ENCODE measurements at regions not wholly inside any gene's neighbourhood (a gene's known extent, or its start where the extent isn't known, plus 50 kb on each side); places are given as distances from the start of the nearest gene placed in this dataset.
"Not testable (repeated sequence)": the region's sequence is repeated elsewhere in the genome, so short reads cannot be mapped to it uniquely, and the experiment has no call there.

DNA sequence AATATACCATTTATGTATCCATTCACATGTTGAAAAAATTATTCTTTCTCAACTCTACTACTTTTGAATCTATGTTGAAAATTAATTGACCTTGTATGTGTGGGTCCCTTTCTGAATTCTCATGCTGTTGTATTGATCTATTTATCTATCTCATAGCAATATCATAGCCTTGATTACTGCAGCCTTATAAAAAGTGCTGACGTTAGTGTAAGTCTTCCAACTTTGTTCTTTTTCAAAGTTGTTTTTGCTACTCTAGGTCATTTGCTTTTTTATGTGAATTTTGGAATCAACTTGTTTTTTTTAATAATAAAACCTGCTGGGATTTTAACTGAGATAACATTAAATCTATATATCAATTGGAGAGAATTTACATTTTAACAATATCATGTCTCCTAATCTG is 52.2 kb upstream of the PAX3 start:
- DNase-seq = no peak

DNA sequence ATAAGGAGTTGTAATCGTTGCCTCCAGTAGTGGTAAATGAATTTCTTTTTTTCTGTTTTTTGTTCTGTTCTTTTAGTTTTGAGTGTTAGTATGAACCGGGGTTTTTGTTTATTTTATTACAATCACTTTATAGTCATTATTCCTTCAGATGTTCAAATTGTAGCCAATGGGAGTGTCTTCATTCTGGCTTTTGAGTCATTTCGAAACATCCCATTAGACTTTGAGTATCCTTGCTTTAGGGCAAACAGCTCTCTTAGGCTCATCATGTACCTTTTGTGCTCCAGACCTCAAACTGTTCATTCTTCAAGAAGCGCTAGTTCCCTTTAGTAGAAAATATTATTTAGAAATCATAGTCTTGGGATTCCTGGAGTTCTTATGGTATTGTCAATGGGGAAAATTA is 54.2 kb upstream of the PAX3 start:
- no peak for DNase-seq

DNA sequence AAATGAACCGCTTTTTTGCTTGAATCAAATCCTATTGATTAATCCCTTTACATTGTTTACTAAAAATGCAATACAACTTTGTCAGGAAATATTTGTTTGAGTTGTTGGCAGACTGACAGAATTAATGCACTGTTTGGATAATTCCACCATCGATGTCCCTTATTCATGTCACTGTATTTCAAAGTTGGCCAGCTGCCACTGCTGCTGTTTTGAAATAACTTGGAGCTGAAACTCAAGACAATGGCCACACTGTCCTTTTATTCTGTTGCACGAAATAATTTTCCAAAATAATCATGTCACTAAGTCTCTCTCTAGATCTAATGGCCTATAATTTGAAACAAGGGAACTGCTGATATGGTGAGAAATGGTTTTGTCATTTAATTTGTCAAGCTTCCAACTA is 55.2 kb upstream of the PAX3 start:
- no peak for DNase-seq

DNA sequence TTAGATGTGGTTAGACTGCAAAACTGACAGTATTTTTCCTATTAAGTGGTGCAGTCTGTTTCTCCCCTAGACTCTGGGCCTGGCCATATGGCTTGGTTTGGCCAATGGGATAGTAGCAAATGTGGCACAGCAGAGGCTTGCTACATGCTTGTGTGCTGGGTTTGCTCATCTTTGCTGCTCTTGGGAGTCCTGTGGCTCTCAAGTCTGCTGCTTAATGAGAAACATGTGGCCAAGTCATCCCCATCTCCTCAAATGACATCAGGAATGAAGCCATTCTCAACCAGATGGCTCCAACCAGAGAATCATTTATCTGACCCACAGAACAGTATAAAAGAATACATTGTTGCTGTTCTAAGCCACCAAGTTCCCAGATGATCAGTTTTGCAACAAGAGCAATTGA is 57.1 kb upstream of the PAX3 start:
- DNase-seq = no peak

DNA sequence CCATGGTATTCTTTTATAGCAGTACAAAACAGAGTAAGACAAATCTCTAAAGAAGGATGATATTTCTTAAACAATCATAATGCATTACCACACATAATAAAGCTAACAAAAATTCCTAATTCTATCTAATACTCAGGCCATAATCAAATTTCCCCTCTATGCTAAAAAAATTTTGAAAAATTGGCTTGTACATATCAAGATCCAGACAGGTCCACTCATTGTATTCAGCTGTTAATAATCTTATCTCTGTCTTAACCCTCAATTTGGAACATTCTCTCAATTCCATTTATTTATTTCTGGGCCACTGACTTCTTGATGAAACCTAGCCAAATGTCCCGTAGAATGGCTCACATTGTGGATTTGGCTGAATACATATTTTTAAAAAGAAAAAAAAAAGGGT is 59.1 kb upstream of the PAX3 start:
- no peak for DNase-seq

DNA sequence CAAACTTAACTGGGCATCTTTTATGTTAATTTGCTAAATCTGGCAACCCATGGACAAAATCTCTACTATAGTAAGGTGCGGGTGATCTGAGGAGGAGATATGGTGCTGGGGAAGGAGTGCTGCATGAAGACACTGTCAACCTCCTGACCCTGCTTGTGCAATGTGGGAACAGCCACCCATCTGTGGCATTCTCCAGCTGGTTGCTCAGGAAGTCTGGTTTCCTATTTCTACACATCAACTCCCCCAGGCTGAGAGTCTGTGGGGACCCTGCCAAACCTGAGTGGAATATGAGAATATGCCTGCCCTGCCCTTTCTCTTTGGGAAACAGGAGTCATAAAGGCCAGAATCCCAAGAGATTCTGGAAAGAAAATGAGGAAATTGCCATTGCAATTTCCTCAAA is 60.1 kb upstream of the PAX3 start:
- peak; percentile 32 for DNase-seq

DNA sequence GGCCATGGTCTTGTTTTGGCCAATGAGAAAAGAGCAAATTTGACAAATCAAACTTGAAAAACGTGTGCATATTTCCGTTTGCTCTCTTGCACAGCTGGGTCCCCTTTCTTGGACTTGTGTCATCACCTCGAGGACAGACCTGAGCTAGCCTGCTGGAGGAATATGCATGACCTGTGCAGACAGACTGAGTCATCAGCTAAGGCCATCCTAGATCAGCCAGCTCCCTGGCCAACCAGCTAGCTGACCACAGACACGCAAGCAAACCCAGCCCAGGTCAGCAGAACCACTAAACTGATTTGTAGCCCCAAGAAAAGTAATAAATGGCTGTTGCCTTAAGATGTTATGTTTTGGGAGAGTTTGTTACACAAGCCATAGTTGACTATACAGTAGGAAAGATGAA is 61.3 kb upstream of the PAX3 start:
- no peak for DNase-seq

DNA sequence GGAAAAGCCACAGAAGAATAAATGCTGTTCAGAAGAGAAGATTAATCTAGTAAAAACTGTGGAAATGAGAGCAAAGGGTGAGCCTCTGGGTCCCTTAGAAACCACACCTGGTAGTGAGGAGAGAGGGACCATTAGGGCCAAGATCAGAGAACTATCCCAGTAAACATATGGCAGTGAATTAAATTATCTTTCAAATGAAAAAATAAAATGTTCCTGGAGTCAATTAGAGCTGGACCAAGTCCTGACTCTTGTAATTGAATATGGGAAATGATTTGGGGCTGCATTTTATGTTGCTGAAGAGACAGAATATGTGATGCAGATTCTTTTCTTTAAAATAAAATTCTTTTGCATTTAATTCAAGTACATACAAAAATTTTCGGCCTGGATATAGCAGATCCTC is 62.2 kb upstream of the PAX3 start:
- DNase-seq = no peak

DNA sequence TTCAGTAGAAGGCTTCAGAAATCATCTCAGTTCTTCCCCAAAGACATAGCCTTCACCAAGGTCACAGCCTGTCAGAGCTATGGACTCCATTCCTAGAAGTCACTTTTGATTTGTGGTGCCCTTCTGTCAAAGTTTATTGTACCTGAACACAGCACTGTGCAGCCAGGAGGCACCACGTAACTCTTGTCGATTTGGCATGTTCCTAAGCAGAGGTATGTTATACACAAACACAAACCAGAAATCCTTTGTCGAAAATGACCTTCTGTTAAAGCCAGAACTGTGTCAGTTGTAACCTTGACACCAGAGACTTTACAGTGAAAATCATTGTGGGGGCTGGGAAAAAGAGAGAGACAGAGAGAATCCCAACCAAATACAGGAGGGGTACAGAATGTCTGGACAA is 62.6 kb upstream of the SGPP2 start:
- no peak for DNase-seq

DNA sequence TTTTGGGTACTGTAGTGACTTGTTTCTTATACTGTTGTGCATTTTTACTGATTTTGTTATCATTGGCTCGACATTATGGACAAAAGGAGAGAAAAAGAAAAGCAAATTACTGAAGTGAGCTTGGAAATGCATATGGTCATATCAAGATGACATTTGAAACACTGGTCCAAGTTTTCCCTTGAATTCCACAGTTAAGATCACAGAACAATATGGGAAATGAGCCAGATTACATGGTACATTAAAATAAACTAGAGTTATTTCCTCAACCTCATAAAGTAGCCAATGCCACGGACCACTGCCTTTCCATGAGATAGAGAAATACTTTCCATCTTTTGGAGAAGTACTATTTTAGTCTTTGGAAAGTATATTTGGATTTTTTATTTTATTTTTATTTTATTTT is 62.0 kb upstream of the SGPP2 start:
- no peak for DNase-seq

DNA sequence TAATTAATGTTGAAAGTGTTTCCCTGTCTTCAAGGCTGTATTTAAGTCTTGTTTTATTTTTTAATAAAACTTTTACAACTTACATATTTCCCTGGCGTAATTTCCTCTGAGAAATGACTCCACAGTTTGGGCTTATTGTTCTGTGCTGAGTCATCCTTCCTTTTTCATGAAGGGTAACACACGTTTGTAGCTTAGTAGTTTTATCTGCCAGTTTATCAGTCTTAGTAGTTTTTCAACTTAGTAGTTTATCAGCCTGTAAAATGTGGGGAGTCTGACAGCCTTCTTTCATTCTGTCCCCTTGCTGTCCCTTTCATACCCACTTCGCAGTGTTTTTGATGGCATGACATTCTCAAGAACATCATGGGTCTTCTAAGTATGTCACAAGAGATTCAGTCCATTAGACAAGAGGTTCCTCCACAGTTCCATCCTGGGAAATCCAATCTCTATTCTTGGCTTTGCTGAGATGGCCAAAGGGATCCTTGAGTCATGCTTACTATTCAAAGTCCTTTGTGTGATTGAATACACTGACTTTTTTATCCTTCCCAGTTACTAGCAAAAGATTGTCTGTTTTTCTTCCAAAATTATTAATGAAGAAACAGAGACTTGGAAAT is 60.0 kb upstream of the SGPP2 start:
- DNase-seq = no peak

DNA sequence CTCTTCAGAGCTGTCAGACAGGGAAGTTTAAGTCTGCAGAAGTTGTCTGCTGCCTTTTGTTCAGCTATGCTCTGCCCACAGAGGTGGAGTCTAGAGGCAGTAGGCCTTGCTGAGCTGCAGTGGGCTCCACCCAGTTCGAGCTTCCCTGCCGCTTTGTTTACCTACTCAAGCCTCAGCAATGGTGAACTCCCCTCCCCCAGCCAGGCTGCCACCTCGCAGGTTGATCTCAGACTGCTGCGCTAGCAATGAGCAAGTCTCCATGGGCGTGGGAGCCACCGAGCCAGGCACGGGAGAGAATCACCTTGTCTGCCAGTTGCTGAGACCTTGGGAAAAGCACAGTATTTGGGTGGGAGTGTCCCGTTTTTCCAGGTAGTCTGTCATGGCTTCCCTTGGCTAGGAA is 56.1 kb upstream of the SGPP2 start:
- not testable (repeated sequence) for DNase-seq

DNA sequence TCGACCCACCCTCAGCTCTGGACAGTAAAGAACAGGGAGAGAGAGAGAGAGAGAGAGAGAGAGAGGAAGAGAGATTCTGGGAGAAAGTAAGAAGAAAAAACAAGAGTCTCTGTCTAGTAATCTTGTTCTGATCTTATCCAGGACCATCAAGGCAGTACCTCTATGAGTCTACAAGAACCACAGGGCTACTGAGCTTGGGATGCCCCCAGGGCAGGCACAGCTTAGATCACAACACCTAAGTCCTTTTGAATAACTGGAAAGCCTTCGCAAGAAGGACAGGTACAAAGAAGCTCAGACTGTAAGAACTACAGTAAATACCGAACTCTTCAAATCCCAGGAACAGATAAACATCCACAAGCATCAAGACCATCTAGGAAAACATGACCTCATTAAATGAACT is 51.4 kb upstream of the SGPP2 start:
- DNase-seq = no peak

All from CD4-positive, alpha-beta T cell treated with Interleukin-15 for 1 hour (primary cell).